ENCODE measurements at regions not wholly inside any gene's neighbourhood (a gene's known extent, or its start where the extent isn't known, plus 50 kb on each side); places are given as distances from the start of the nearest gene placed in this dataset.

DNA sequence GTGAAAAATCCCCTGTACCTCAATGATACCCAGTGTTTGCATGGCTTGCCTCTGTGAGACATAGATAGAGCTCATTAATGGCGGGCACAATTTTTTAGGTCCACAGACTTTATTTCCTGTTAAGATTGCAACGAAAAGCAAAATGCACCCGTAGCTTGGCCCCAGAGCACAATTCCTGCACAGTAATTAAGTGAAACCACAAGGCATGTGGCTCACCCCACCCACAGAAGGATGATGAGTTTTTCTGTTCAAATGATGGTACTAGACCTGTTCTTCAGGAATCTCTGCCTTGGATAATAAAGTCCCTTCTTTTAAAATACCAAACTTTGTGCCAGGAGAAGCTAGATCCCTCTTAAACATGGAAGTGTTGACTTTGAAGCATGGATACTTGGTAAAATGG is 738.1 kb downstream of the QKI start:
- no peak for DNase-seq (ENCODE audit: low read depth)

DNA sequence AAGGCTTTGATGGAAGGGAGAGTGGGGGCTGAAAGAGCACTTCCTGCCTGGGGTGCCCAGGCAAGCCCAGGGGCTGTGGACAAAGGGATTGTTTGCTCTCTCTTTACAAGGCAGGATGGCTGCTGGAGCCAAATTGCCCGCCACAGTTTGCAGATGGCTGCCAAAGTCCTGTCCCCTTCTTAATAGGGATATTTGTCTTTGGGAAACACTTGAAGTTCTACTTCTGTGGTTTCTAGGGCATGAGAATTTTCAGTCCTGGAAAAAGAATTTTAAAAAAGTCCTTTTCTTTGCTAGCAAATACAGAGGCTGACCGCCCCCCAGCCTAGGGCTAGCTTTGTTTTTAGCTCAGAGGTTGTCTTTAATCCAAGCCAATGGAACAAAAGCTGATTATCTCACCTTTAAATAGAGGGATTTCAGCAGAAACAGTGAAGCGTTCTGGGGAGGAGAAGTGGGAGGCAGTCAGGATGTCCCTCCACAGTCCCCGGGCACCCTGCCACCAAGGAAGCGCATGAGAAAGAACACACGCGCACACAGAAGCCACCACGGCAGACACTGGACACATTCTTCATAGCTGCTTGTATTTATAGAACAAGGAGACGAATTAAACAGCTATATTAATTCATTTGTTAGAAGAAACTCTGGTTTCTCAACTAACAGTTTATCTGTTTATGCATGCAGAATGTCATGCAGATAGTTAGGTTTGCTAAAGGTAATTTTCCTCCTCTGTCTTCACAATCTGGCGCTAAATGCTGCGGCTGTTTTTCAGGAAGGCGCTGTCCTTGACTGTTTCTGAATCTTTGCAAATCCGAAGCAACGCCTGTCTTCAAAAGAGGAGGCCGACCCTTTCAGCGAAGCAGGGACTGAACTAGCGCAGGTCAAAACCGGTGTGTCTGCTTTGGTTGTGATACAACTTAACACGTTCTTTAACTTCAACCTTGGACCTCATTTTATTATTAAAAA is 736.9 kb downstream of the QKI start:
- no peak for DNase-seq (ENCODE audit: low read depth)

DNA sequence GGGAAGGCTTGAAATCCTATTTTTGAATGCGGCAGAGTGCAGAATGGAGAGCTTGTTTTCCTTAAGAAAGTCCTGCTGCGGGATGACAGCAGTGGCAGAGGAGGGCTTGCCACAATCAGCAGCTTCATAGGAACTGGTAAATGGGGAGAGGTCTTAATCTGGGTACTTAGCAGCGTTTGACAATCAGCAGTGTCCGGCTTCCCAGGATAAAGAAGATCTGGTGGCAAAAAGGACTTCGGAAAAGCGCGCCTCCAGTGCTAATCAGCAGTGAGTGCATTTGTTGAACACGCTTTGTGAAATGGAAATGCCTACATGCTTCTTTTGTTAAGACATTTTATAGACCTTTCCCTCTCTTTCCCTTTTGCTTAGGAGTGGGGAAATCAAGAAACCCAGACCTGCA is 735.7 kb downstream of the QKI start:
- DNase-seq (ENCODE audit: low read depth) = no peak

DNA sequence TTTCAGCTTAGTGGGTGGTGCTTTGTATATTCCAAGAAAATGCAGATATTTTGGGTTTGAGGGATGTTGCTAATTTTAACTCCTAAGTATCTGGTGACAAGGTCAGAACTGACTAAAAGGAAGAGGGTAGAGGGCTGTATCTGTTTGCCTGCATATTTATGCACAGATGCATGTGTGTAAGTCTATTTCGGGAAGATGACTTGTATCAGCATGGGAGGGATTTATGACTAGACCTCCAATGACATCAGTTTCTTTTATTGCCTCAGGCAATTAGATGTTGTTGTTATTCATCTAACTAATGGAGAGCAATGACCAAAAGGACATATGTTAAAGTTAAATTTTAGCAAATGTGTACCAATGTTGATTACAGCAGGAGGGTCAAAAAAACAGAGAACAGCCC is 734.3 kb downstream of the QKI start:
- DNase-seq (ENCODE audit: low read depth) = no peak

DNA sequence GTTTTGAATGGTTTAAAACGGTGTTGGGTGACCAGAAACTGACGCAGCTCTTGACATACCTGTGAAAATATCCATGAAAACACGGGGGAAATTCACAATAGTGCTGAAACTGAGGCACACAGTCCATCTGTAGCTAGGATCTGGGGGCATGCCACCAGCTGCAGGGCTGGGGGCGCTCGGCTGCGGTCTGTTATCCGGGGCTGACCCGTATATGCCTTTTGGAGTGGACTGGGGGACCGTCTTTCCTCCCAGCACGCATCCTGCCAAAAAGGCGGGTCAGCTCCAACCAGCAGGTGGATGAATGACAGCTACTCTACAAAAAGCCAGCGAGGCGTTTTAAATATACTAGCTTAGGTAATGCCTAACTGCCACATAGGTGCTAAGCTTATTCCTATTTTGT is 729.8 kb downstream of the QKI start:
- no peak for DNase-seq (ENCODE audit: low read depth)

DNA sequence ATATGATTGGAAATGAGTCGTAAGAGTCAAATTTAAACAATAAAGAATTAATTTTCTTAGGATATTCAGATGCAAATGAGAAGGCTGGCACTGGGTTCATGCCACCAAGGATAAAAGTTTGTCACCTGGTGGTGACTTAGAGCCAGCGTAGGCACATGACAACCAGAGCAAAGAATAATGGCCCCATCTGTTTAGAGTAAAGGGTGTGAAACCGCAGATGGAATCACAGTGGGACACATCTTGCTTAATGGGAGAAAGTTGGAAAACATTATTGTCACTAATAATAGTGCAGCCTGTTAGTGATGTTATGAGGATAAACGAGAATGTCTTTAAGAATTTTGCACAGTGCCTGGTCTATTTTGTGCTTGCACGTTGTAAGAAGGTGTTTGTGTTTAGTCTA is 727.8 kb downstream of the QKI start:
- no peak for DNase-seq (ENCODE audit: low read depth)

DNA sequence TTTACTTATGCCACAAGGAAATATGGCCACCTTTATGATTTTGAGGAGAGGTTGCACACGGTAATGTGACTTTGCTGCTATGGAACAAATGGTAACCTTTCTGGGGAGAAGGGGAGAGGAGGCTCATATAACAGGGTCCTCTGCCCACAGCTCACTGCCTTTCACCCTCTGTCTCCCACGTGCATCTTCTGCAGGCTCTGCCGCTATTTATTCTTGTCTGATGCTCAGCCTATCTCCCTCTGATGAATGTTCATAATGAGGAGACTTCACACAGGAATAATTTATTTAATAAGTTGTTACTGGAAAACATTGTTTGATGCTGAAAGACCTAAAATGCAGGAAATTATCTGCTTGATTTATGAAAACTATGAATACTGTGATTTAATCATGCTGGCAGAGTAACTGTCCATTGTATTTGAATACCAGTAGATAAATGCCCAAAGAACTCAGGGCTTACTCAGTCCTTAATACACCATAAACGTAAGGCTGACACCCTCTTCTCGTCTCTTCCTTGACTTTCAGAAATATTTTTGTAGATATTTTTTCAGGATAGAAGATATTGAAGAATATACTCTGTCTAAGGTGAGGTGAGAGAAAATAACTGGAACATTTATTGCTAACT is 721.1 kb downstream of the QKI start:
- no peak for DNase-seq (ENCODE audit: low read depth)

DNA sequence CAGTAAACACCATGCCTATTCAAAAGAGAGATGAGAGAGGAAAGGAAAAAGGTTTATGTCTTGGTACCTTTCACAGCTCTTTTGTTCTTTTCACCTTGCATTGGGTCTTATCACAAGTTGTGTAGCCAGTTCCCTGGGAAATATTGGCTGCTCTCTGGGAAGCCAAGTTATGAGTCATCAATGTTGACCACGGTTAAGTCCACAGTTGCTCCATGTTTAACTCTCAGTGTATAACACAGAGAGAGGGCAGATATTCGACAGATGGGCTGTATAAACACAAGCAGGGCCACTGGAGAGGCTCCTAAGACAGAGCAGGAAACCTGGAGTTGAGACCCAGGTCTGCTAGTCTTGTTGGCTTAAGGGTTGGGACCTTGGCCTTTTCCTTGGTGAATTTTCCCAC is 718.6 kb downstream of the QKI start:
- no peak for DNase-seq (ENCODE audit: low read depth)

DNA sequence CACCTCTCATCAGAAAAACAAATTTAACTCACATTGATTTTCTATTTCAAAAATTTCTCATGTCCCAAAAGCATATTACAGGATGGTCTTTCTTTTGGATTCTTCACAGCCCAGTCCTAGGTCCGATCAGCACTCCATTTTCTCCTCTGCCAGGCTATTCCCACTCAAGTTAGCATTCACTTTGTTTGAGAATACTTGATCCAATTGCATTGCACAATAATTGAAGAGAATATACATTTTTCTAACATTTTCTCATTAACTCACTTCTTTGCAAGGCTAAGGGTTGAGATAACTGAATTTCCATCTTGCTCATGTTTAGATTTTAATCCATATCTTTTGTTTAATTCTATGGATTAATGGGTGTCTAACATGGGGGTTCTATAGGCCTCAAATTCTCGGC is 716.1 kb downstream of the QKI start:
- DNase-seq (ENCODE audit: low read depth) = no peak

DNA sequence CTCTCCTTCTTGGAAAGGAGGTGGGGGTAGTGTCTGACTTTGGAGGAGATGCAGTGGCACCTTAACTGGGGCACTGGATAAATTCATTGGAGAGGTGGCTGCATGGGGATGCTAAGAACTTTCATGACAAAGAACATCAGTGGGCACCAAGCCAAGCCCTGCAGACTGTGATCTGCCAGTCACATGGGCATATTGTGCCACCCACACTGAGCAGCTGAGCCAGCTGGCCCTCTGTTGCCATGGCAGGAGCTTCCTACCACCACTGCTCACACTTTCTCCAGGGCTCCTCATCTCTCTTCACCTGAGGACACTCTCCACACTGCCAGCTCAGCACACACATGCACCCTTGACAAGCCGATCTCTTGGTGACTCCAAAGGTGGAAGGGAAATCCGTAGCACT is 715.6 kb downstream of the QKI start:
- no peak for DNase-seq (ENCODE audit: low read depth)

DNA sequence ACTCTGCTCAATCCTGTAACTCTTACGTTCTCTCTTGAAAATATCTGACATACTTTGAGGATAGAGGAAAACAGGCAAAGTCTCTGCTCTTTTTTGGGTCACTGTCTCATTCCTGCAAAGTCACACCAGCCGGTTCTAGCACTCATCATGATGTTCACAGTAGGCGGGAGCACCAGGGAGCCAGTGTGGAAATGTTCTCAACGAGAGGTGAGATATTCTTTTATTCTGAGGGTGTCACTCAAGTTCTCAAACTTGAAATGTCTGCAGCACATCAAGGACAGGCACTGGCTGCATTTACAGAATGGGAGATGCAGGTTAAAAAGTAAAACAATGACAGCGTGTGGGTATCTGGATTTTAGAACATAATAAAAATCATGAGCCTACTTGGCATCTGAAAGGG is 714.7 kb downstream of the QKI start:
- no peak for DNase-seq (ENCODE audit: low read depth)

DNA sequence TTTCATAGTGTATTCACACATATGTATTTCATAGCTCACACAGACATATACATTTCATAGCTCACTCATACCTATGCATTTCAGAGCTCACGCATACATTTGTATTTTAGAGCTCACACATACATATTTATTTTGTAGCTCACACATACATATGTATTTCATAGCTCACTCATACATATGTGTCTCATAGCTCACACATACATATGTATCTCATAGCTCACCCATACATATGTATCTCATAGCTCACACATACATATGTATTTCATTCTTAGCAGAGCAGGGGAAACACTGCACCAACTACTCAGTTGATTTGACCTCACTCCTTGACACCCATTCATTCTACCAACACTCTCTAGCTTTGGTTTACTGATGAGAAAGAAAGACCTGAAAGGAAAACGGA is 713.6 kb downstream of the QKI start:
- no peak for DNase-seq (ENCODE audit: low read depth)

DNA sequence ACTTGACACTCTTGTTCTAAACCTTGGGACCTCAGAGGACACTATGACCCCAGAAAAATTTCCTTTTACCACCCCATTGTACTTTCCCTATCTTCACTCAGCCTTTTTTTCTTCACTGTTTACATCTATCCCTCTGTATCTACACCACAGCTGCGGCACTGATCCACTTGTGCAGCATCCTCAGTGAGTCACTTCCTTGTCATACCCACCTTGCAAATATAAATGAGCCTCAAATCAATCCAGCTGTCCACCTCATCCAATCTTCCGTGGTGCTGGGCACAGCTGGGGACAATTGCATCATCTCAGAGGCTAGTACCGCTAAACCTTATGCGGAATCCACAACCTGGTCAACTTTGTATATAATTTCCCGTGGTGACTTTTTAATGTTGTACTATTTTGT is 710.5 kb downstream of the QKI start:
- no peak for DNase-seq (ENCODE audit: low read depth)

DNA sequence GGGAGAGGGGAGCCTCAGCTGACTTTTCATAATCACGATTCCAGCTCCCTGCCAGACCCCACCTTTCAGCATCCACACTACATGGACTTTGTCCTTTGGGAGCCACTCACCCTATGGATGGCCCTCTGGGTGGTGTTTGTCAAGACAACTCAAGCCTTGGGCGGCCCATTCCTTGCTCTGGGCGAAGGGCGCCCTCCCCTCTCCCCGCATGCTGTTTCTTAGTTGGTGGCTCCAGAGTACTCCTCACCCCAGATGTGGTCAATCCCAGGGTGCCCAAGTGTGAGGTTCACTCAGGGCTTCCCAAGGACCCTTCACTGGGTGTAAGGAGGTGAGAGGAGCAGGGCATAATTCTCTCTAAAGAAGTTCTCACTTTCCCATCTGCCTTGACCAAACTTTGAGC is 710.0 kb downstream of the QKI start:
- DNase-seq (ENCODE audit: low read depth) = no peak

DNA sequence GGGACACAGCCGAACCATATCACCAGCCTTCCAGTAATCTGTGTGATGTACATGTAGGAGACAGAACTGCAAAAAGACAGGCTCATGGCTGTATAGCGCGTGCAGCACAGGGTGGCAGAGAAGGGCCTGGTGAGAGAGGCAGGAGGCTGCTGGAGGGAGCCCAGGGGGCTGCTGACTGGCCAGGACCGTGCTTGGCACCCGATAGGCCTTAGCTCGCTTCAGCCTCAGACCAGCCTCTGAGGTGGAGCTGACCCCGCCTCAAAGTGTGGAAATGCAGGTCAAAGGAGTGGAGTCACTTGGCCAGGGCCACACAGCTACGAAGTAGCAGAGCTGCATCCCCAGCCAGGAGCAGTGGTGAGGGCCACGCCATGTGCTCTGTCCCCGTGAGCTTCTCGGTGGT is 707.6 kb downstream of the QKI start:
- DNase-seq (ENCODE audit: low read depth) = no peak

DNA sequence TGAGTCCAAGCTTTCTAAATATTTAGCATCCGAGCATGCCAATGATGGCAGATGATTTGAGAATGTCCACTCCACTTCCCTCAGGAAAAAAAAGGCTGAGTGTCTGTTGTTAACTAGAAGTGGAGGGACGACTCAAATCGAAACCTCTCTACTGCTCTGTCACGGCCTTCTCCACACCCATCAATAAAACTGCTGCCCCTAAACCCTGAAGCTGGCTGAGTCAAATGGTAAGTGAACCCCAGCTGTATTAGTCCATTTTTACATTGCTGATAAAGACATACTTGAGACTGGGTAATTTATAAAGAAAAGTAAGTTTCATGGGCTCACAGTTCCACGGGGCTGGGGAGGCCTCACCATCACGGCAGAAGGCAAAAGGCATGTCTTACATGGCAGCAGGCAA is 707.0 kb downstream of the QKI start:
- no peak for DNase-seq (ENCODE audit: low read depth)

DNA sequence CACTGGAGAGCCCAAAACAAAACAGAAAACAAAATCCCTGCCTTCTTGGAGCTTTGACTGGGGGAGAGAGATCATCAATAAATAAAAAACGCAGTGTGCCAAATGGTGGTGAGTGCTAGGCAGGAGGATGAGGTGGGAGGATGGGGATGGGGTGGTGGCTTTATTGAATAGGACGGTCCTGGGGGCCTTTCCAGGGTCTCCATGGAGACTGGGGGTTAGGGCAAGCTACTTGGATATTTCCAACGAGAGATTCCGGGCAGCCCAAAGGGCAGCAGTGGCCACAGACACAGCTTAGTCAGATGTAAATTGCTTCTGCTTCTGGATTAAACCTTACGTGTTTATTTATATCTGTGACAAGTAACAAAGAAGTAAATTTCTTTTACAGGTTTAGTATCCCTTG is 700.1 kb downstream of the QKI start:
- no peak for DNase-seq (ENCODE audit: low read depth)

DNA sequence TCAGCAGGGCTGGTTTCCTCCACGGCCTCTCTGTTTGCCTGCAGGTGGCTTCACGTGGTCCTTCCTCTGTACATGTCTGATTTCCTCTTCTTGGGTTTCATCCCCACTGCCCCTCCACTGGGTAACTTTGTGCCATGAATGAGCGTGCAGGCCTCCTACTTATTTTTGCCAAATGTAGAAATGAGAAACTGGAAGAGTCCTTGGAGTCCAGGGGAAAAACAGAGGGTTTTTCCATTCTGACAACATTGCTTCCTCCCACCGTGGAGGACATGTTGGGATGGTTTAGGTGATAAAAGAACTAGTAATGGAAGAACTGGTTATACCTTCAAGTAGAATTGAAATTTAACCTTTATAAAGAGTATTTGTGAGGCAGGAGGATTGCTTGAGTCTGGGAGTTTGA is 699.5 kb downstream of the QKI start:
- DNase-seq (ENCODE audit: low read depth) = no peak

DNA sequence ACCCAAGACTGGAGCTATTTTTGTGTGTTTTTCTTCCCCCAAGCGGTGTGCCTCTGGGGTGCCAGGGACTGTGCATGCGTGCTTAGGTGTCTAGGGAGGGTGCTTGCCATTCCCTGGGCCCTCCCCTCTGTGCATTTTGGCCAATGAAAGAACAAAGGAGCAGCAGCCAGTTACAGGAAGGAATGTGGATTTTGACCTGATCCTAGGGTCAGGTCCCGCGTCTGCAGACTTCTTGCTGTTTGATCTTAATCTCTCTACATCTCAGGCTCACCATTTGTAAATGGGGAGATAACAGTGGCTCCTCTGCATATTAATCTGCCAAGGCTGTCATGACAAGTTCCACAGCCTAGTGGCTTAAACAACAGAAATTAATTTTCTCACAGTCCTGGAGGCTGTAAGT is 699.1 kb downstream of the QKI start:
- DNase-seq (ENCODE audit: low read depth) = no peak

DNA sequence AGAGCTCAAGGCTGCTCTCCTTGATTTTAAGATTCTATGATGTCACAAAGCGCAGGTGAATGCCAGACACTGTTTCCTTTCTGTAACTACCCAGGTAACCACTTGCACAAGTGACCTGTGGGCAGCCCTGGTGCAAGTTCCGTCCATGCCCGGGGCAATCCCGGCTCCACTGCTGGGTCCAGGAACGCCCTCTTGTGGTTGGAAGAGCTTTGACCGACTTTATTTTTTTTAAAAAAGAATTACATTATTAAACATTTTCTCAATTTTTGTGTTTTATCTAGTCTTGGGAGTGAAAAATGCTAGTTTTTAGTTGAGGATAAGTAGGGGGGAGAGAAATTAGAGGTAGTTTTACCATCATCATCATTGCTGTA is 695.2 kb downstream of the QKI start:
- DNase-seq (ENCODE audit: low read depth) = no peak

DNA sequence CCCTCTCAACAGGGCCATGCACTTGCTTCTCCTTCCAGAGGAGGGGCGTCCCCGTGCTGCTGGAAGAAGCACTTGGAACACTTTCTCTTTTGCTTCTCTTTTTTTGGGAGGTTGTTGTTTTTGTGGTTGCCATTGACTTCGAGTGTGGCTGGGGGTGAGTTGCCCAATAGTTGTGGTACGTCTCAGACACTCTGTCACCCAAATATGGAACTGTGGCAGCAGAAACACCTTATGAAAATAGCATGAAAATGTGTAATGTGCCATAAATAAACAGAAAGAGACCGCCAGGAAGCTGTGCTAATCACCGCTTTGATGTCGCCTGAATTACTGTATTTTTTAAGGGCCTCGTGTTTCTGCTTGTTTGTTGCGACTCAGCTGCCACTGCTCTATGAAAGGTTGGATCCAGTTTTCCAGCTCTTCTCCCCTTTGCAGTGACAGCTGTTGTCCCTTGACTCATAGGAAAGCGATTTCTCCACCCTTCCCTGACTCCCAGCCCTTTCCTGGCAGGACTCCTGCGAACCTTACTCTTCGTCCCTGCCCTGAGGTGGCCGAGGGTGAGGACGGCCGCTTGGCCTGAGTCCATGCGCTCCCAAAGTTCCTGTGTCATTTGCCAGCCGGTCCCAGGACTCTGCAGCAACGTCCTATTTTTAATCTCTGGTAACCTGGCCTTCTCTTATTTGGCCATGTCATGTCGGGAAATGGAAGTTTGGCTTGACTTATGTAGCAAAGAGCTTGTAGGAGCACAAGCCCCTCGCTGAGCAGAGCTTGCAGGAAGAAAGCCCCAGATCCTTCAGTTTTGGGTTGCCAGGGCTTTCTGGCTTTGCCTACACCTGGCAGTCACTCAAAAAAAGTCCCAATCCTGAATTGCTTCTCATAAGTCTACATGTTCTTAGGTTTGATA is 694.6 kb downstream of the QKI start:
- DNase-seq (ENCODE audit: low read depth) = no peak

DNA sequence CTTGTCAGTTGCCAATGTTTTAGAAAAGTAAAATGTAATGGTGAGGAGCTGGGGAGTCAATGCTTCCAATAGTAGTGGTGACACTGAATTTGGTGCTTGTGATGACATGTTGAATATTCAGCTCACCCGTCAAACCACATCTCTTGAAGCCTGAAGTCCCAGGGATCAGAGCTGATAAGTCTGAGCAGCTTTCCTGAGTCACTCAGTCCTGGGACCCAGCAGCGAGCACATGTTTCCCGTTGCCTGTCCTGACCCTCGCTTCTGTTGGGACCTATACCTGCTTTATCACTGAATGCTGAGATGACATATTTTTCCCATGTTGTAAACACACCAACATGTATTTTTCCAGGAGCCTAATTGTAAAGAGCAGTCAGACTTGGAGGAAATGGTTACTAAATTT is 693.6 kb downstream of the QKI start:
- DNase-seq (ENCODE audit: low read depth) = no peak
